RWPE1 (cell line): ENCODE measurements at regions not wholly inside any gene's neighbourhood (a gene's known extent, or its start where the extent isn't known, plus 50 kb on each side); places are given as distances from the start of the nearest gene placed in this dataset.

Experiments
- CTCF ChIA-PET: fragments of 350-600 bp; sonication (Branson Sonifier 250); formaldehyde crosslinking; extraction: SDS; loops from one replicate; lab custom pipeline; 2021; lab: Yijun Ruan, JAX
- POLR2A ChIA-PET: fragments of 400-600 bp; formaldehyde crosslinking; extraction: SDS; loops from one replicate; lab custom pipeline; 2020; ENCODE audit warnings: antibody characterized with exemption; ENCODE audit not compliant: low non-redundant PET; lab: Yijun Ruan, JAX
- DNase-seq: peaks from one replicate; pipeline ENCODE4 v3.0.0; 2012; ENCODE audit warnings: low spot score
- H3K27ac ChIP-seq: fragments of 450-650 bp; 2 replicates; pipeline ENCODE4 v1.5.1; 2017
- TF ChIP-seq, protein P1 (sequence below): fragments of 450-650 bp; conservative IDR thresholded peaks from 2 replicates; pipeline ENCODE4 v1.5.1; 2017; ENCODE audit warnings: low read depth, mild to moderate bottlenecking

DNA sequence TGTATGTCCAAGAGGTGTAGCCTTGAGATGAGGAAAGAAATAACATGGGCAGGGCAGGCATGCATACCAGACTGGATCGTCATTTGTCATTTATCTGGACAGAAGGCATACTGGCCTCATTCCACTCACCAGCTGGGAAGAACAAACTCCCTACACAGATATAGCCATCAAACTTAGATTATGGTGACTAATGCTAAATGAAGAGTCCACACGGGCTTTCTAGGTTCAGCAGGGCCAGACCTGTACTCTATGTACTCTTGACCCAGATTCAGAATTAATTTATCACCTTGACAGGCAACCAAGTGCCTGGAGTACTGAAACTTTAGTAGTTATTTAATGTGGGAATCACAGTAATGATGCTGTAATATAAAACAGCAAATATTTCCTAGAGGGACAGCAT, 164.3 kb upstream of the IL12A start:
- DNase-seq, result peak; percentile 93
- TF ChIP-seq, protein P1, sequence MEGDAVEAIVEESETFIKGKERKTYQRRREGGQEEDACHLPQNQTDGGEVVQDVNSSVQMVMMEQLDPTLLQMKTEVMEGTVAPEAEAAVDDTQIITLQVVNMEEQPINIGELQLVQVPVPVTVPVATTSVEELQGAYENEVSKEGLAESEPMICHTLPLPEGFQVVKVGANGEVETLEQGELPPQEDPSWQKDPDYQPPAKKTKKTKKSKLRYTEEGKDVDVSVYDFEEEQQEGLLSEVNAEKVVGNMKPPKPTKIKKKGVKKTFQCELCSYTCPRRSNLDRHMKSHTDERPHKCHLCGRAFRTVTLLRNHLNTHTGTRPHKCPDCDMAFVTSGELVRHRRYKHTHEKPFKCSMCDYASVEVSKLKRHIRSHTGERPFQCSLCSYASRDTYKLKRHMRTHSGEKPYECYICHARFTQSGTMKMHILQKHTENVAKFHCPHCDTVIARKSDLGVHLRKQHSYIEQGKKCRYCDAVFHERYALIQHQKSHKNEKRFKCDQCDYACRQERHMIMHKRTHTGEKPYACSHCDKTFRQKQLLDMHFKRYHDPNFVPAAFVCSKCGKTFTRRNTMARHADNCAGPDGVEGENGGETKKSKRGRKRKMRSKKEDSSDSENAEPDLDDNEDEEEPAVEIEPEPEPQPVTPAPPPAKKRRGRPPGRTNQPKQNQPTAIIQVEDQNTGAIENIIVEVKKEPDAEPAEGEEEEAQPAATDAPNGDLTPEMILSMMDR, result no peak
- POLR2A ChIA-PET, result no interaction called here
- H3K27ac ChIP-seq, result no peak overlapping the region
- CTCF ChIA-PET, result interaction anchor here (0.6 kb wide), 1 partner anchor 56 kb away, joined by 5 read pairs; no protein-coding TSS in a partner anchor

DNA sequence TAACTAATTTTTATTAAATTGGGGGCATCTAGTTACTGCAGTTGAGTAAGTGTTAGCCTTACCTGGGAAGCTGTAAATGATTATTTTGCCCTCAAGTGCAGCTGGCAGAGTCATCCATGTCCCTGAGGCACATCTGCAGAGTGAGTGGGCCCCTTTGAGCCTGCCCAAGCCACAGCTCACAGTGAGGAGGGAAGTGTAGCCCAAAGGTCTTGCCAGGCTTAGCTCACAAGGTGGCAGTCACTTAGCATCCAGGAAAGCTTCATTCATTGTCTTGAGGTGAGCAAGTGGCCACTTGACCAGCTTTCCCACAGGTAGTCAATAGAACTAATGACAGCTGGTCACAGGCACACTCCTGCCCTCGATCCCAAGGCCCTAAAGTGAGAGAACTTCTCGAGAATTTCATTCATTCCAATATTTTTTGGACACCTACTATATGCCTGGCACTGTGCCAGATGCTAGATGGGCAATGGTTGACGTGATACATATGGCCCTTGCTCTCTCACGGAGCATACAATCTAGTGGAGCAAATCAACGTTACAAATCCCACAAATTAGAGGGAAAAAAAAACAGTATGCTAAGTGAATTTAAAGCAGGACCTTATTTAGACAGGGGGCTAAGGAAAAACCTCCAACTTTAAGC, 163.3 kb upstream of the IL12A start:
- peak overlapping the region; percentile 69 for H3K27ac ChIP-seq
- ChIA-PET CTCF (interaction anchor here (1.1 kb wide), 1 partner anchor 56 kb away, joined by 5 read pairs; no protein-coding TSS in a partner anchor), POLR2A (no interaction called here)
- DNase-seq, result no peak
- TF ChIP-seq, protein P1, result no peak

DNA sequence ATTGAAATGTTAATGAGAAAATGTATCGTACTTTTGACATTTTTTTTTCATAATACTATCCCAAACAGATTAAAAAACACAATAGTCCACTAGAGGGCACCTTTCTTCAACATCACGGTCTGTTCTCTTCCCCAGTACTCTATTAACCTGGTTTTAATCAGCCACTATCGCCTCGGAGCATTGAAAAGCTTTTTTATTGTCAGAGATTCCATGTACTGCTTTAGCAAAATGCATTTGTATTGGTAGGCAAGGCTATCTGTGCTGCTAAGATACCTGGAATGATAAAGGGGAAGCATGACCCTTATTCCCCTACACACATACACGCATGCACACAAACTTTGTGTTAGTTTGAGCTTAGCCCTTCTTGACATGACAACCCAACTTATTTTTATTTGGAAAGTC, 160.1 kb upstream of the IL12A start:
- peak; percentile 50 for DNase-seq
- no peak overlapping the region for H3K27ac ChIP-seq
- CTCF ChIA-PET, result interaction anchor here (0.5 to 3.0 kb wide), 10 partner anchors 9 to 978 kb away, joined by 3 to 15 read pairs (median 3); no protein-coding TSS in a partner anchor
- TF ChIP-seq, protein P1, result peak; percentile 53
- POLR2A ChIA-PET, result no interaction called here

DNA sequence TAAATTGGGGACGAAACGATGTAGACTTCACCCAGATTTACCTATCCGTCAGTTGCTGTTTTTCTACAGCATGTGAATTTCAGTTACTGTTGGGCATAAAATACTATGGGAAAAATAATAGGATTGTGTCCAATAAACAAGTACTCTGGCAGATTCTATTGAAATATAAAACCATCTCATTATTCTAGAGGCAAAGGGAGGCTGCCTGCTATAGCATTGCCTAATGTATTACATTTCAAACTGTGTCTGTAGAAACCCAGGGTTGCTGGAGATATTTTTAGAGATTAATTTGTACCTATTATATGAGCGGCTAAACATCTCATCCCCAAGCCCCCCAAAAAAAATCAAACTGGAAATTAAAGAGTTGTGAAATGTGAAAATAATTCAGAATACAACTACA, 159.6 kb upstream of the IL12A start:
- CTCF ChIA-PET, result interaction anchor here (0.5 to 3.0 kb wide), 7 partner anchors 11 to 979 kb away, joined by 3 to 15 read pairs (median 3); no protein-coding TSS in a partner anchor
- DNase-seq, result no peak
- POLR2A ChIA-PET, result no interaction called here
- TF ChIP-seq, protein P1, result no peak
- no peak overlapping the region for H3K27ac ChIP-seq

DNA sequence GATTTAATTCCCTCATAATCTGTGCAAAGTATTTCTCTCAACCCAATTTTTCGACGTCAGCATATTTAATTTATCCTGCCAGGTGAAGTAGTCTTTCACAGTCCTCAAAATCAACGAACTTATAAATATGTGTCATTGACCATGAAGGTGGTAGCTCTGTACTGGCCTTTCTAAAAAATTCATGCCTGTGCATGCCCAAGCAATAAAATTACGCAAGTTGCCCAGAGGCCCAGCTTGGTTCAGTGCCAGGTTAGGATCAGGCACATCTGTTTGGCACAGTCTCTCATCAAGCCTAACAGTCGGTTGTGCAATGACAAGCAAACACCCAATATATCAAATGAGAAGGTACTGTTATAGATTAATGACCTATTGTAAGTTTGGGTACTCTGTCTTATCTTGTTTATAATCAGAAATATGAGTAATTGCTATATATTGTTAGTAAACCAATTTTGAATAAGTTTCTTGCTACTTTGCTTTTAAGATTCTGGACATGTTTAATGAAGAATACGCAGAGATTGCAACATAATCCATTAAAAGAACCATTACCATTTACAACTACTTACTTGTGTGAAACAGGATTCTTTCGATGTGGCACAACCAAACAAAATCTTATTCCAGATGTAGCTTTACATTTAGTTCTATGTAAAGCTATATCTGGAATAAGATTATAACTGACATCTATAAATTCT, 159.0 kb upstream of the IL12A start:
- POLR2A ChIA-PET, result no interaction called here
- H3K27ac ChIP-seq, result no peak overlapping the region
- peak; percentile 83 for DNase-seq
- CTCF ChIA-PET, result interaction anchor here (0.6 to 3.0 kb wide), 3 partner anchors 66 to 176 kb away, joined by 3 to 15 read pairs (median 11); no protein-coding TSS in a partner anchor
- TF ChIP-seq, protein P1, result no peak

DNA sequence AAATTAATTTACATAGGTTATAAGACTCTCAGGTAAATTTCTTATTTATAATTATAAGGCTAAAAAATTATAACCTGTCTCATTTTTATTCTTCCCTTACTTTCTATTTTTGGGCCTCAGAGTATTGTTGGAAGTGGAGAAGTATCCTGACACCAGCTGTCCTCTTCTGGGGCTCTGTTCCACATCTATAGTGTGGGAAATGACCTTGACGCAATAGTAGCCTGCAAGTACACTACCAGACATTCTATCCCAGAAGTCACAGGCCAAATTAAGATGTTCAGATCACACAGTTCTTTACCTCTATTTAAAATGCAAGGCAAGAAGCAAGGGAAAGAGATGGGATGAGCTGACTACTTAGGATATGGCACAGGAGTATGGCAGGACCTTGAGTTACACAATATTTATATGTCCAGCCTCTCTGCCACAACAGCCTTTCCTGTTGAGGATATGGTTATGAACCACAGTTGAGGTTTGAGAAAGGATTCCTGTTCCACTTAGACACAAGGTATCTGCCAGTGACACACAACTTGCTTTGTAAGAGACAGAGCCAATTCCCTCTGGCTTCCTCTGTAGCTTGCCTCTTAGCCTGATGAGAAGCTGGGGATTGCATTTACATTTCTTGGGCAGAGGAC, 158.0 kb upstream of the IL12A start:
- H3K27ac ChIP-seq, result no peak overlapping the region
- TF ChIP-seq, protein P1, result no peak
- DNase-seq, result no peak
- CTCF ChIA-PET, result interaction anchor here (0.6 to 3.0 kb wide), 2 partner anchors 67 to 176 kb away, joined by 3 to 15 read pairs; no protein-coding TSS in a partner anchor
- POLR2A ChIA-PET, result no interaction called here
